CD4-positive, alpha-beta T cell (primary cell): ENCODE measurements at regions not wholly inside any gene's neighbourhood (a gene's known extent, or its start where the extent isn't known, plus 50 kb on each side); places are given as distances from the start of the nearest gene placed in this dataset.

ENCODE experiments used
- ATAC-seq: fragments of 200-7000 bp; cut with Tn5 transposase; one replicate; pipeline ENCODE4 v1.10.0; 2022; ENCODE audit warnings: mild to moderate bottlenecking; ENCODE audit not compliant: poor library complexity
- CTCF ChIA-PET: fragments of 350-600 bp; sonication (Branson Sonifier 250); formaldehyde crosslinking; loops from one replicate; lab custom pipeline; 2021; ENCODE audit warnings: antibody characterized with exemption, inconsistent platforms; lab: Charles Lee
- POLR2A ChIA-PET: fragments of 350-600 bp; sonication (Branson Sonifier 250); formaldehyde crosslinking; loops from one replicate; lab custom pipeline; 2021; ENCODE audit warnings: antibody characterized with exemption, inconsistent platforms; lab: Charles Lee
- DNase-seq, 14 experiments: peaks; one replicate each; pipeline ENCODE4 v3.0.0-alpha.2; 2013 to 2020; ENCODE audit warnings: mixed read lengths in 2 of 14
- H3K27ac ChIP-seq, 2 donors: one replicate each; pipeline versions ENCODE4 v1.5.1 to v1.7.0; 2013; ENCODE audit warnings: low read length in 2 of 2, low read depth in 1 of 2, mild to moderate bottlenecking in 1 of 2
- H3K27me3 ChIP-seq, 2 experiments: 1 replicate in 1 of 2; 2 replicates in 1 of 2; pipeline versions ENCODE4 v1.6.1 to v1.7.0; 2013; ENCODE audit warnings: low read length in 2 of 2, control low read depth in 1 of 2, mild to moderate bottlenecking in 1 of 2, moderate library complexity in 1 of 2; ENCODE audit not compliant: insufficient read depth in 2 of 2, control insufficient read depth in 1 of 2
- H3K36me3 ChIP-seq: one replicate; pipeline ENCODE4 v1.6.1; 2013; ENCODE audit warnings: low read length, control low read depth; ENCODE audit not compliant: insufficient read depth
- H3K4me1 ChIP-seq: one replicate; pipeline ENCODE4 v1.6.1; 2013; ENCODE audit warnings: low read length, control low read depth; ENCODE audit not compliant: insufficient read depth
- H3K4me3 ChIP-seq: one replicate; pipeline ENCODE4 v1.5.1; 2013; ENCODE audit warnings: mild to moderate bottlenecking, low read length, moderate library complexity
- H3K9me3 ChIP-seq, 2 experiments: 1 replicate in 1 of 2; 2 replicates in 1 of 2; pipeline versions ENCODE4 v1.6.1 to v1.7.0; 2013; ENCODE audit warnings: low read length in 2 of 2, mild to moderate bottlenecking in 2 of 2, control low read depth in 1 of 2, moderate library complexity in 1 of 2; ENCODE audit not compliant: control insufficient read depth in 1 of 2, insufficient read depth in 1 of 2
- H3K27ac Mint-ChIP-seq: one replicate; pipeline ENCODE4 v1.8.0; 2020; ENCODE audit warnings: mixed read lengths
- H3K27me3 Mint-ChIP-seq: one replicate; pipeline ENCODE4 v1.8.0; 2021; ENCODE audit warnings: mixed read lengths
- H3K36me3 Mint-ChIP-seq: one replicate; pipeline ENCODE4 v1.8.0; 2021; ENCODE audit warnings: low read depth, mixed read lengths
- H3K4me1 Mint-ChIP-seq: one replicate; pipeline ENCODE4 v1.8.0; 2021; ENCODE audit warnings: low read depth, mixed read lengths
- H3K4me3 Mint-ChIP-seq: one replicate; pipeline ENCODE4 v1.8.0; 2020; ENCODE audit warnings: mild to moderate bottlenecking, mixed read lengths
- H3K9me3 Mint-ChIP-seq: one replicate; pipeline ENCODE4 v1.8.0; 2020; ENCODE audit warnings: mixed read lengths
- CTCF ChIP-seq: fragments of 200-600 bp; IDR thresholded peaks from one replicate; pipeline ENCODE4 v1.8.0; 2022; ENCODE audit warnings: antibody characterized with exemption, mild to moderate bottlenecking
- intact Hi-C, 2 experiments: fragments of 100-400 bp; cut with DNase I in 1 of 2; cut with micrococcal nuclease in 1 of 2; formaldehyde crosslinking; loops; one replicate each; pipeline versions ENCODE4 v1.15.1 to v1.9.0; 2023 to 2025; cut with DNase I, micrococcal nuclease

- Histone ChIP-seq H3K9me3 (peaks cover 12 to 38% of the 10 kb centered on the region in 2 experiments), H3K27me3 (no peaks in the 10 kb centered on the region), H3K4me3 (no peak overlapping the region), H3K27ac (no peak overlapping the region), H3K4me1 (no peaks in the 10 kb centered on the region), H3K36me3 (no peaks in the 10 kb centered on the region)
- no peak for ATAC-seq
- no peak for DNase-seq
- peaks cover 3% of the 10 kb centered on the region for H3K9me3 Mint-ChIP-seq
- H3K4me3 Mint-ChIP-seq, result no peak overlapping the region
- H3K36me3 Mint-ChIP-seq, result no peaks in the 10 kb centered on the region
- CTCF ChIA-PET, result no interaction called here
- POLR2A ChIA-PET, result no interaction called here
- no peaks in the 10 kb centered on the region for H3K4me1 Mint-ChIP-seq
- TF ChIP-seq CTCF, result no peak
- no peak overlapping the region for H3K27ac Mint-ChIP-seq
- intact Hi-C loops, result no loop called here
- peaks cover 14% of the 10 kb centered on the region for H3K27me3 Mint-ChIP-seq
Measured at GRCh38 chr6:137652961-137653705, 158.9 kb upstream of the OLIG3 start.

GRCh38 chr6:137653706-137654059 is 159.5 kb upstream of the OLIG3 start:
- ChIA-PET CTCF (no interaction called here), POLR2A (no interaction called here)
- Histone ChIP-seq H3K27me3 (no peaks in the 10 kb centered on the region), H3K4me1 (no peaks in the 10 kb centered on the region), H3K27ac (no peak overlapping the region), H3K36me3 (no peaks in the 10 kb centered on the region), H3K9me3 (peaks cover 12 to 38% of the 10 kb centered on the region in 2 experiments), H3K4me3 (no peak overlapping the region)
- no peak for DNase-seq
- Mint-ChIP-seq H3K4me3 (no peak overlapping the region), H3K36me3 (no peaks in the 10 kb centered on the region), H3K27me3 (peaks cover 9% of the 10 kb centered on the region), H3K9me3 (peaks cover 3% of the 10 kb centered on the region), H3K27ac (no peak overlapping the region), H3K4me1 (no peaks in the 10 kb centered on the region)
- no peak for TF ChIP-seq CTCF
- intact Hi-C loops, result no loop called here
- ATAC-seq, result no peak

- no peak for DNase-seq
- Histone ChIP-seq H3K27ac (no peak overlapping the region), H3K4me1 (no peaks in the 10 kb centered on the region), H3K27me3 (no peaks in the 10 kb centered on the region), H3K36me3 (no peaks in the 10 kb centered on the region), H3K9me3 (peaks cover 12 to 38% of the 10 kb centered on the region in 2 experiments), H3K4me3 (no peak overlapping the region)
- ChIA-PET CTCF (no interaction called here), POLR2A (no interaction called here)
- H3K4me1 Mint-ChIP-seq, result no peaks in the 10 kb centered on the region
- H3K27ac Mint-ChIP-seq, result no peak overlapping the region
- no peak for ATAC-seq
- no peaks in the 10 kb centered on the region for H3K36me3 Mint-ChIP-seq
- no peak overlapping the region for H3K4me3 Mint-ChIP-seq
- peaks cover 8% of the 10 kb centered on the region for H3K27me3 Mint-ChIP-seq
- intact Hi-C loops, result no loop called here
- no peak for TF ChIP-seq CTCF
- peaks cover 3% of the 10 kb centered on the region for H3K9me3 Mint-ChIP-seq
Measured at GRCh38 chr6:137654365-137654981, 160.3 kb upstream of the OLIG3 start.
